IMR-90 (cell line): ENCODE measurements at regions not wholly inside any gene's neighbourhood (a gene's known extent, or its start where the extent isn't known, plus 50 kb on each side); places are given as distances from the start of the nearest gene placed in this dataset.

ENCODE experiments used
- CTCF ChIP-seq: conservative IDR thresholded peaks from 2 replicates; pipeline ENCODE4 v1.5.1; 2012; ENCODE audit warnings: mild to moderate bottlenecking, low read depth, low read length, improper control_type of control experiment
- ELK1 ChIP-seq: fragments of 150-350 bp; IDR thresholded peaks from 2 replicates; pipeline ENCODE4 v1.6.1; 2016; ENCODE audit warnings: low read depth, mild to moderate bottlenecking, low read length, moderate library complexity, borderline replicate concordance
- MXI1 ChIP-seq: IDR thresholded peaks from 2 replicates; pipeline ENCODE4 v1.6.1; 2012; ENCODE audit warnings: low read depth, mild to moderate bottlenecking, low read length, moderate library complexity, borderline replicate concordance
- POLR2A ChIP-seq: IDR thresholded peaks from 2 replicates; pipeline ENCODE4 v1.6.1; 2012; ENCODE audit warnings: mild to moderate bottlenecking, low read depth, low read length
- RAD21 ChIP-seq: IDR thresholded peaks from 2 replicates; pipeline ENCODE4 v1.6.1; 2012; ENCODE audit warnings: low read length, improper control_type of control experiment
- RFX5 ChIP-seq: IDR thresholded peaks from 2 replicates; pipeline ENCODE4 v1.8.0; 2012; ENCODE audit warnings: low read depth, mild to moderate bottlenecking, low read length, moderate library complexity
- SMC3 ChIP-seq: fragments of 150-350 bp; IDR thresholded peaks from 2 replicates; pipeline ENCODE4 v1.6.1; 2016; ENCODE audit warnings: low read depth, mild to moderate bottlenecking, antibody characterized with exemption, low read length, moderate library complexity

GRCh38 chr3:157741607-157742006 lies 238.4 kb upstream of the VEPH1 start:
- TF ChIP-seq CTCF (no peak), RFX5 (no peak), SMC3 (no peak), RAD21 (no peak), ELK1 (no peak), MXI1 (no peak), POLR2A (no peak)
